NCI-H2227 (cell line): ENCODE measurements at regions not wholly inside any gene's neighbourhood (a gene's known extent, or its start where the extent isn't known, plus 50 kb on each side); places are given as distances from the start of the nearest gene placed in this dataset.
"Not testable (repeated sequence)": the region's sequence is repeated elsewhere in the genome, so short reads cannot be mapped to it uniquely, and the experiment has no call there.

Source experiments
- DNase-seq: peaks from one replicate; lab custom pipeline; 2025; ENCODE audit not compliant: unreplicated experiment; lab: John Stamatoyannopoulos, UW

- no peak for DNase-seq
These were observed 123.9 kb downstream of the BRMS1L start for GRCh38 chr14:35949920-35950513.

GRCh38 chr14:35947983-35948382 is 121.8 kb downstream of the BRMS1L start:
- DNase-seq, result not testable (repeated sequence)

DNA sequence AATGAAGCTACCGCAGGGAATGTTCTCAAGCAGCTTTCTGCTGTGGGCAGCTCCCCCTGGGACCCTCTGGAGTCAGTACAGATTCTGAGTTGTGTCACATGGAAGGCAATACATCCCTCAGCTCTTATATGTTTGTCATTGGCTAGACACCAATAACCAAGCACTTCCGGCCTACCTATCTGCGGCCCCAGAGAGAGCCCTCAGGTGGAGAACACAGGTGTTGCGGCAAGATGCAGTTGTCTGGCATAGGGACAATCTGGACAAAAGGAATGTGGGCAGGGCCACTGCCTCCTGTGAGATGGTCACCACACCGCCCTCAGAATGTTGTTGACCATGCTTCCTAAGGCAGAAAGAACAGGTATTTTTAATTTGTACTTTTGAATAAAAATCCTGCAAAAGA is 118.7 kb downstream of the BRMS1L start:
- no peak for DNase-seq

DNA sequence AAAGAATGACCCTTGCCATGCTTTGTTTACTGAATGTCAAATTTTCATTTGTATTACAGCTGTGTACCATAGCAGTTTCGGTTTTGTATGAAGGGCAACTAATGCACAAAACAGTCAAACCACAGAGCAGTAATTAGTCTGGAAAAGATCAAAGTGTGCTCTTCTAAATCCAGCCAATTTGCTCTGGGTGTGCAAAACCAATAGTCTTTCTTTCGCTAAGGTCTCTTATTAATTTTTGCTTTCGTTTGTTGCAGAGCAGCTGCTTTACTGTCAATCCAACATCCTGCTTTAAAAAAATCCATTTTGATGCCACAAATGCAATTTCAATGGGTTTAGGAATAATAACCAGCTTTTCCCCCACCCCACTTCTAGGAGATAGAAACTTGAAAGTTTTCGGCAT is 114.2 kb downstream of the BRMS1L start:
- no peak for DNase-seq

- no peak for DNase-seq
These were observed 112.6 kb downstream of the BRMS1L start for GRCh38 chr14:35938770-35939169.

GRCh38 chr14:35934499-35934898 is 108.4 kb downstream of the BRMS1L start:
- no peak for DNase-seq

GRCh38 chr14:35932659-35933159 is 106.6 kb downstream of the BRMS1L start:
- peak; percentile 84 for DNase-seq

GRCh38 chr14:35932136-35932535 is 106.0 kb downstream of the BRMS1L start:
- no peak for DNase-seq

DNA sequence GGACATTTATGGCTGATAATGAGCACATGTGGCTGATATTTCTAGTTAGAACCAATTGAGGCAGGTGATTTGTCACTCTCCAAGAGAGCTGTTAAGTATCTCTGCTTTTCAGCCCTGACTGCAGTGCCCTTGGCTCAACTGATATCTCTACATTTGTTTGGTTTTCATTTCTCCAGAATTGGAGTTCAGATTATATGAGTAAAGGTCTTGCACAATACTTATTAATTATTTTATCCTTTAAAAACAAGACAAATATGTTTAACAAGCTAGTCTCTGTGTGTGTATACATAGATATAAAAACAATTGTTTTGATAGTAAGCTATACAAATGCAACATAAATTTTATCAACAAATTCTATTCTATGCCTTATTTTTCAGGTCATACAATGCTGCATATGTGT is 105.2 kb downstream of the BRMS1L start:
- DNase-seq, result no peak

DNA sequence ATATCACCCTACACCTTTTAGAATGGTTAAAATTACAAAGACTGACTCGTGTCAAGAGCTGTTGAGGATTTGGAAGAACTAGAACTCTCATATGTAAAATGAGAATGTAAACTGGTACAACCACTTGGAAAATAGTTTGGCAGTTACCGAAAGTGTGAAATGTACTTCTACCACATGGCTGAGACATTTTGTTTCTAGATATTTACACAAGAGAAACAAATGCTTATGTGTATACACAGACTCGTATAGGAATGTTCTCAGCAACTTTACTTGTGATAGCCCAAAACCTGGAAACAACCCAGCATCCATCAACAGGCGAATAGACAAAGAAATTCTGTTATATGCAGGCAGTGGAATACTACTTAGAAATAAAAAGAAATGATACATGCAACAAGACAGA is 103.0 kb downstream of the BRMS1L start:
- no peak for DNase-seq

- no peak for DNase-seq
These were observed 101.6 kb downstream of the BRMS1L start for GRCh38 chr14:35927727-35928126.

GRCh38 chr14:35925319-35925718 is 99.2 kb downstream of the BRMS1L start:
- DNase-seq, result no peak

GRCh38 chr14:35922590-35922989 is 96.5 kb downstream of the BRMS1L start:
- not testable (repeated sequence) for DNase-seq

DNA sequence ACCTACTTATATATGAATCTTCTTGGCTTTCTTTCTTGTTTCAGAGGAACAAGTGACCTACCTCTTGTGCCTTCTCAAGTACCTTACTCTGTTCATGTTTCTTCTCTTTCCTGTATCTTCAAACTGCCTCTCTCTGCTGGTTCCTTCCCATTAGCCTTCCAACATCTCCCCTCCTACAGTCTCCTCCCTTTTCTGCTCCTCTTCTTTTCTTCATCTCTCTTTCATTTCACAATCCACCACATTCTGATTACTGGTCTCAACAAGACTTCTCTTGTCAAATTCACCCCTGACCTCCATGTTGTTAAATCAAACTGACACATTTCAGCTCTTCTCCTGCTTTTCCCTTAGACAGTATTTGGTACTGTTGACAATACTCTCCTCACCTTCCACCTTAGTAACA is 95.6 kb downstream of the BRMS1L start:
- DNase-seq, result no peak
